ENCODE measurements at regions not wholly inside any gene's neighbourhood (a gene's known extent, or its start where the extent isn't known, plus 50 kb on each side); places are given as distances from the start of the nearest gene placed in this dataset.

- no peaks in the 10 kb centered on the region for H3K9me3 ChIP-seq (ENCODE audit: low read length)
- TF ChIP-seq, protein P1, sequence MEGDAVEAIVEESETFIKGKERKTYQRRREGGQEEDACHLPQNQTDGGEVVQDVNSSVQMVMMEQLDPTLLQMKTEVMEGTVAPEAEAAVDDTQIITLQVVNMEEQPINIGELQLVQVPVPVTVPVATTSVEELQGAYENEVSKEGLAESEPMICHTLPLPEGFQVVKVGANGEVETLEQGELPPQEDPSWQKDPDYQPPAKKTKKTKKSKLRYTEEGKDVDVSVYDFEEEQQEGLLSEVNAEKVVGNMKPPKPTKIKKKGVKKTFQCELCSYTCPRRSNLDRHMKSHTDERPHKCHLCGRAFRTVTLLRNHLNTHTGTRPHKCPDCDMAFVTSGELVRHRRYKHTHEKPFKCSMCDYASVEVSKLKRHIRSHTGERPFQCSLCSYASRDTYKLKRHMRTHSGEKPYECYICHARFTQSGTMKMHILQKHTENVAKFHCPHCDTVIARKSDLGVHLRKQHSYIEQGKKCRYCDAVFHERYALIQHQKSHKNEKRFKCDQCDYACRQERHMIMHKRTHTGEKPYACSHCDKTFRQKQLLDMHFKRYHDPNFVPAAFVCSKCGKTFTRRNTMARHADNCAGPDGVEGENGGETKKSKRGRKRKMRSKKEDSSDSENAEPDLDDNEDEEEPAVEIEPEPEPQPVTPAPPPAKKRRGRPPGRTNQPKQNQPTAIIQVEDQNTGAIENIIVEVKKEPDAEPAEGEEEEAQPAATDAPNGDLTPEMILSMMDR (IDR thresholded peaks at IDR 0.05; ENCODE audit: poor library complexity, severe bottlenecking), result no peak
- TF ChIP-seq SMC3 (conservative IDR thresholded peaks at IDR 0.05; ENCODE audit: poor library complexity) (no peak), POLR2AphosphoS5 (IDR thresholded peaks at IDR 0.05) (no peak), EZH2 (IDR thresholded peaks at IDR 0.05; ENCODE audit: borderline replicate concordance, insufficient read depth, low read length, poor library complexity, severe bottlenecking) (no peak), EP300 (conservative IDR thresholded peaks at IDR 0.05; ENCODE audit: poor library complexity, severe bottlenecking) (no peak), TAF1 (IDR thresholded peaks at IDR 0.05; ENCODE audit: low read depth) (no peak), RAD21 (conservative IDR thresholded peaks at IDR 0.05) (no peak), MXI1 (conservative IDR thresholded peaks at IDR 0.05; ENCODE audit: poor library complexity, severe bottlenecking) (no peak)
- TF ChIP-seq, protein P2, sequence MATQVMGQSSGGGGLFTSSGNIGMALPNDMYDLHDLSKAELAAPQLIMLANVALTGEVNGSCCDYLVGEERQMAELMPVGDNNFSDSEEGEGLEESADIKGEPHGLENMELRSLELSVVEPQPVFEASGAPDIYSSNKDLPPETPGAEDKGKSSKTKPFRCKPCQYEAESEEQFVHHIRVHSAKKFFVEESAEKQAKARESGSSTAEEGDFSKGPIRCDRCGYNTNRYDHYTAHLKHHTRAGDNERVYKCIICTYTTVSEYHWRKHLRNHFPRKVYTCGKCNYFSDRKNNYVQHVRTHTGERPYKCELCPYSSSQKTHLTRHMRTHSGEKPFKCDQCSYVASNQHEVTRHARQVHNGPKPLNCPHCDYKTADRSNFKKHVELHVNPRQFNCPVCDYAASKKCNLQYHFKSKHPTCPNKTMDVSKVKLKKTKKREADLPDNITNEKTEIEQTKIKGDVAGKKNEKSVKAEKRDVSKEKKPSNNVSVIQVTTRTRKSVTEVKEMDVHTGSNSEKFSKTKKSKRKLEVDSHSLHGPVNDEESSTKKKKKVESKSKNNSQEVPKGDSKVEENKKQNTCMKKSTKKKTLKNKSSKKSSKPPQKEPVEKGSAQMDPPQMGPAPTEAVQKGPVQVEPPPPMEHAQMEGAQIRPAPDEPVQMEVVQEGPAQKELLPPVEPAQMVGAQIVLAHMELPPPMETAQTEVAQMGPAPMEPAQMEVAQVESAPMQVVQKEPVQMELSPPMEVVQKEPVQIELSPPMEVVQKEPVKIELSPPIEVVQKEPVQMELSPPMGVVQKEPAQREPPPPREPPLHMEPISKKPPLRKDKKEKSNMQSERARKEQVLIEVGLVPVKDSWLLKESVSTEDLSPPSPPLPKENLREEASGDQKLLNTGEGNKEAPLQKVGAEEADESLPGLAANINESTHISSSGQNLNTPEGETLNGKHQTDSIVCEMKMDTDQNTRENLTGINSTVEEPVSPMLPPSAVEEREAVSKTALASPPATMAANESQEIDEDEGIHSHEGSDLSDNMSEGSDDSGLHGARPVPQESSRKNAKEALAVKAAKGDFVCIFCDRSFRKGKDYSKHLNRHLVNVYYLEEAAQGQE (IDR thresholded peaks at IDR 0.05; ENCODE audit: borderline replicate concordance), result no peak
- H3K9me2 ChIP-seq (ENCODE audit: insufficient read depth, low read length), result no peaks in the 10 kb centered on the region
- no peaks in the 10 kb centered on the region for H3K79me2 ChIP-seq (replicated peaks; ENCODE audit: insufficient read depth, low read length)
- no peak overlapping the region for H2AFZ ChIP-seq (ENCODE audit: low read depth, low read length)
- H3K27me3 ChIP-seq (ENCODE audit: insufficient read depth, low read depth, low read length), result no peaks in the 10 kb centered on the region
- H3K4me3 ChIP-seq (ENCODE audit: low read length), result no peak overlapping the region
- no peaks in the 10 kb centered on the region for H3F3A ChIP-seq (ENCODE audit: insufficient read depth, low read length, poor library complexity, severe bottlenecking)
- H3K4me2 ChIP-seq (ENCODE audit: low read length), result no peak overlapping the region
- H3K36me3 ChIP-seq (ENCODE audit: insufficient read depth, low read length), result no peaks in the 10 kb centered on the region
- H3K27ac ChIP-seq (ENCODE audit: low read length), result no peak overlapping the region
- no peaks in the 10 kb centered on the region for H4K20me1 ChIP-seq (ENCODE audit: insufficient read depth)
- H3K9ac ChIP-seq (ENCODE audit: low read length), result no peak overlapping the region
Observed at GRCh38 chr4:110867981-110868720, 245.3 kb upstream of the PITX2 start.

DNA sequence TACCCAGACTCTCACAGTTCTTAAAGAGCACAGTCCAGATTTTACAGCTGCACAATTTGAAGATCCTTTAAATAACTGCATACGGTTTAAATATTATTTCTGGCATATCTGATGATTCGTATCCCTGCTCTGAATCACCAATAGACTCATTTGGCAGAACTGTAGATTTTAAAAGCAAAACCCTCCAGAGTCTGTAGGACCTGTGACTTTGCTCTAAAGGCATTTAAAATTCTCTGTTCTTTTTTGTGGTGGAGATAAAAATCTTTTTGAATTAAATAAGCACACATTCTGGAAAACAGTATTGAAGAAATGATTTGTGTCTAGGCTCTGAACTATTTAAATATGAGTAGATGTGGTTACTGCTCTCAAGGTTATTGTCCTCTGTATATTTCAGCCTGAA is 246.2 kb upstream of the PITX2 start:
- H3K36me3 ChIP-seq (ENCODE audit: insufficient read depth, low read length), result no peaks in the 10 kb centered on the region
- H3K4me2 ChIP-seq (ENCODE audit: low read length), result no peak overlapping the region
- no peak for TF ChIP-seq EP300 (conservative IDR thresholded peaks at IDR 0.05; ENCODE audit: poor library complexity, severe bottlenecking)
- TF ChIP-seq TAF1 (IDR thresholded peaks at IDR 0.05; ENCODE audit: low read depth), result no peak
- TF ChIP-seq, protein P1 (IDR thresholded peaks at IDR 0.05; ENCODE audit: poor library complexity, severe bottlenecking), result no peak
- TF ChIP-seq RAD21 (conservative IDR thresholded peaks at IDR 0.05), result no peak
- TF ChIP-seq SMC3 (conservative IDR thresholded peaks at IDR 0.05; ENCODE audit: poor library complexity), result no peak
- TF ChIP-seq POLR2AphosphoS5 (IDR thresholded peaks at IDR 0.05), result no peak
- TF ChIP-seq MXI1 (conservative IDR thresholded peaks at IDR 0.05; ENCODE audit: poor library complexity, severe bottlenecking), result no peak
- TF ChIP-seq, protein P2 (IDR thresholded peaks at IDR 0.05; ENCODE audit: borderline replicate concordance), result no peak
- TF ChIP-seq EZH2 (IDR thresholded peaks at IDR 0.05; ENCODE audit: borderline replicate concordance, insufficient read depth, low read length, poor library complexity, severe bottlenecking), result no peak
- no peak overlapping the region for H3K27ac ChIP-seq (ENCODE audit: low read length)
- H4K20me1 ChIP-seq (ENCODE audit: insufficient read depth), result no peaks in the 10 kb centered on the region
- H3K9me2 ChIP-seq (ENCODE audit: insufficient read depth, low read length), result no peaks in the 10 kb centered on the region
- no peaks in the 10 kb centered on the region for H3K27me3 ChIP-seq (ENCODE audit: insufficient read depth, low read depth, low read length)
- H2AFZ ChIP-seq (ENCODE audit: low read depth, low read length), result no peak overlapping the region
- no peaks in the 10 kb centered on the region for H3F3A ChIP-seq (ENCODE audit: insufficient read depth, low read length, poor library complexity, severe bottlenecking)
- no peak overlapping the region for H3K9ac ChIP-seq (ENCODE audit: low read length)
- H3K4me3 ChIP-seq (ENCODE audit: low read length), result no peak overlapping the region
- H3K79me2 ChIP-seq (replicated peaks; ENCODE audit: insufficient read depth, low read length), result no peaks in the 10 kb centered on the region
- no peaks in the 10 kb centered on the region for H3K9me3 ChIP-seq (ENCODE audit: low read length)
